Activated effector memory CD4-positive, alpha-beta T cell treated with Interleukin-2 at 50 U/mL for 16 hours (primary cell): ENCODE measurements at regions not wholly inside any gene's neighbourhood (a gene's known extent, or its start where the extent isn't known, plus 50 kb on each side); places are given as distances from the start of the nearest gene placed in this dataset.
"Not testable (repeated sequence)": the region's sequence is repeated elsewhere in the genome, so short reads cannot be mapped to it uniquely, and the experiment has no call there.

Experiments used
- DNase-seq: peaks from one replicate; pipeline ENCODE4 v3.0.0-alpha.2; 2020

DNA sequence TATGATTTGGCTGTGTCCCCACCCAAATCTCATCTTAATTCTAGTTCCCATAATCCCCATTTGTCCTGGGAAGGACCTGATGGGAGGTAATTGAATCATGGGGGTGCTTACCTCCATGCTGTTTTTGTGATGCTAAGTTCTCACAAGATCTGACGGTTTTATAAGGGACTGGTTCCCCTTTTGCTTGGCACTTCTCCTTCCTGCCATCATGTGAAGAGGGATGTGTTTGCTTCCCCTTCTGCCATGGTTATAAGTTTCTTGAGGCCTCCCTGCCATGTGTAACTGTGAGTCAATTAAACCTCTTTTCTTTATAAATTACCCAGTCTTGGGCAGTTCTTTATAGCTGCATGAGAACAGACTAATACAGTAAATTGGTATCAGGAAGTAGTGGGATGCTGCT is 114.1 kb downstream of the ZNF648 start:
- no peak for DNase-seq

DNA sequence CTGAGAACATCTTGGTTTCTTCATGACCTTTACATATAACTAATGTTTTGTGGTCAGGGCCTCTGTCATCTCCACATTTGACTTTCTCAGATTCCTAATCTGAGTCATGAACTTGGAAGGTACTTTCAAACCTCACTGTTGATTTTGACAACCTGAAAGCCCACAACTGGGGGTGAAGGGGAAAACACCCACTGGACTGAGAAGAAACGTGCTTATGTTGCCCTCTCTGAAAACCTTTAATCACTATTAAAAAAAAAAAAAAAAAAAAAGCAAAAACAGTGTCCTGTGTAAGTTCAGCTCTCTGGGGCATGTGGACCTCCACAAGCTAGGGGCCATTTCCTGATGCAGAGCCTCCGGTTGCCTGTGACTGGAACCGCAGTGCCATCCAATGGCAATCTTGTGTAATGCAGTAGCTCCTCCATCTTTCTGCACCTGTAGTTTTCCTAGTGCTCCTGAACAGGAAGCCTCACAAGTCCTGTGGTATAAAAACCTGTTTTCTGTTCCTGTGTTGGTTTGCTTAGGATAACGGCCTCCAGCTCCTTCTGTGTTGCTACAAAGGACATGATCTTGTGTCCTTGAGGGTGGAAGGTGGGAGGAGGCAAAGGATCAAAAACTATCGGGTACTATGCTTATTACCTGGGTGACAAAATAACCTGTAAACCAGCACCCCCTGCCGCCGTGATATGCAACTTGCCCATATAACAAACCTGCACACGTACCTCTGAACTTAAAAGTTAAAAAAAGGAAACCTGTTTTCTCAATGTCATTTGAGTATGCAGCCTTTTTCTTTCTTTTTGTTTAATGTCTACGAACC is 124.5 kb downstream of the ZNF648 start:
- DNase-seq, result peak; percentile 12

DNA sequence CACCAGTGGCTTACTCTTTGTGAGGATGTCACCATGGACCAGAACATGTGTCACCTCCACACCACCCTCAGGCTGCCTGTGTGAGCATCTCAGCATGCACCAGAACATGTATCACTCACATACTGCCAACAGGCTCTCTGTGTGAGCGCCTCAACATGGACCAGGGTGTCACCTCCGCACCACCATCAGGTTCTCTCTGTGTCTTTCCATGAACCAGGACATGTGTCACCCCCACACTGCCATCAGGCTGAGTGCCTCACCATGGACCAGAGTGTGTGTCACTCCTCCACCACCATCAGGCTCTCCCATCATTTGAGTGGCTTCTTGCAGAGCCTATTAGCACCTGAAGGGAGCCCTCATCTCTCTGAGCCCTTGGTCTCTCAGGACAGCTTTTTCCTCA is 125.2 kb downstream of the ZNF648 start:
- DNase-seq, result no peak

DNA sequence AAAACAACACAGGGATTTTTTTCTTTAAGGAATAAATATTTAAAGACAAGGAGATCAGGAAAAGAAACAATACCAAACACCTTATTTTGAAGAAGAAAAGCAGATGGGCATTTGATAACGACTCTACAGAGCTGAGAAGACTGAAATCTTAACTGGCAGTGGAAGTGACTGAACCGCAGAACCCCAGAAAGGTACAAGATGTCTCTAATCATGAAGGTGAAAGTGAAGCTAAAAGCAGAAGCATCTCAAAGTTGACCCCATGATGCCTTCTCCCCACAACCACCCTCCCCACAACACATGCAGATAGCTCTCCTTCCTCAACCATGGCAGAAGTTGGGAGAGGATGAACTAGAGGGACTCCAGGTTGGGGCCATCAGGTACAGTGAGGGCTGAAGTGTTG is 129.6 kb downstream of the ZNF648 start:
- no peak for DNase-seq

DNA sequence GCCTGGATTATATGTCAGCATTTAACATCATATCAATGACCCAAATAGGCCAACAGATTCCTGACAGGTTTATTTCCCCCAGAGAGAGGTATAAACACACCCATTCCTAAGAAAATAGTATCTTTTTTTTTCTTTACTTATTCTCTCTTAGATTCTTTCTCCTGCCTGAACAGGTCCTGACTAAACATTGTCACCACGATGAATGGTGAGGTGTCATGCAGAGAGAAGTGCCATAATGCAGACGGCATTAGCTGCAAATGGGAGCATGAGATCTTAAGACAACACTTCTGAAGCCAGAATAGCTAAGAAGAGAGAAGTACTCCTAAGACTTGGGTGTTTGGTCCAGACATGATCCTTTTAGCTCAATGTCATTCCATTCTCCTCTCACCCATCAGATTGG is 131.3 kb downstream of the ZNF648 start:
- DNase-seq, result no peak

DNA sequence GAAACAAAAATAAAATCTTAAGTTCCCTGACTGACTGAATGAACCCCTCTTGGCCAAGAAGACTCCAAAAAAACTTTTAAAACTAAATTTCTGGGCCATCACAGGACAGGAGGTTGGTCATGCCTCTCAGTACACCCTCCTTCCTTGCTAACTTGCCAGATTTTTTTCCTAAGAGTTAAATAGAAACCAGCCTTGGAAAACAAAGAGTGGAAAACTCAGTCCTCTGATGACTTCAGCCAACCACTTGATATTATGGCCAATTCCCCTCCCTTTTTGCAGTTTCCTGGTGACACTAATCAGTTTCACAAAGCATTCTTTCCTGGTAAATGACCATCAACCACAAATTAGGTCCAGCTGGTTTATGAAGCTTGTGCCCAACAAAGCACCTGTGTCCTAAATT is 134.8 kb downstream of the ZNF648 start:
- no peak for DNase-seq

DNA sequence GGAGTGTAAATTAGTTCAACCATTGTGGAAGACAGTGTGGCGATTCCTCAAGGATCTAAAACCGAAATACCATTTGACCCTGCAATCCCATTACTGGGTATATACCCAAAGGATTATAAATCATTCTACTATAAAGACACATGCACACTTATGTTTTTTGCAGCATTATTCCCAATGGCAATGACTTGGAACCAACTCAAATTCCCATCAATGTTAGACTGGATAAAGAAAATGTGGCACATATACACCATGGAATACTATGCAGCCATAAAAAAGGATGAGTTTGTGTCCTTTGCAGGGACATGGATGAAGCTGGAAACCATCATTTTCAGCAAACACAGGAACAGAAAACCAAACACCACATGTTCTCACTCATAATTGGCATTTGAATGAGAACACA is 137.5 kb downstream of the ZNF648 start:
- not testable (repeated sequence) for DNase-seq

DNA sequence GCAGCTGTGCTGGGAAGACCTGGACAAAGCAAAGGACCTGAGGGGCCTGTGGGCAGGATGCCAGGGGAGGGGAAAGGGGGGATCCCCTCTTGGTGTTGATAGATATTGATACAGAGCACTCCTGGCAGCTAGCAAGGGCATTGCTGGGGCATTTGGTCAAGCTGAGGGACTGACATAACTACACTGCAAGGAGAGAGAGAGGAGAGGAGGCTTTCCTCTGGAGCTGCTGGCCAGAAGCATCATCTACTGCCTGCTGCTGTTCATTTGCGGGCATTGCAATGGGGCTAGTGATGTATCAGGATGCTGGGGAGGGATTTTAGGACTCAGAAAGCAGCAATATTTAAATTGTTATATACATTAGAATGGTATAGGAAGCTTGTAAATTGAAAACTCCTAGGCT is 142.0 kb downstream of the ZNF648 start:
- no peak for DNase-seq

DNA sequence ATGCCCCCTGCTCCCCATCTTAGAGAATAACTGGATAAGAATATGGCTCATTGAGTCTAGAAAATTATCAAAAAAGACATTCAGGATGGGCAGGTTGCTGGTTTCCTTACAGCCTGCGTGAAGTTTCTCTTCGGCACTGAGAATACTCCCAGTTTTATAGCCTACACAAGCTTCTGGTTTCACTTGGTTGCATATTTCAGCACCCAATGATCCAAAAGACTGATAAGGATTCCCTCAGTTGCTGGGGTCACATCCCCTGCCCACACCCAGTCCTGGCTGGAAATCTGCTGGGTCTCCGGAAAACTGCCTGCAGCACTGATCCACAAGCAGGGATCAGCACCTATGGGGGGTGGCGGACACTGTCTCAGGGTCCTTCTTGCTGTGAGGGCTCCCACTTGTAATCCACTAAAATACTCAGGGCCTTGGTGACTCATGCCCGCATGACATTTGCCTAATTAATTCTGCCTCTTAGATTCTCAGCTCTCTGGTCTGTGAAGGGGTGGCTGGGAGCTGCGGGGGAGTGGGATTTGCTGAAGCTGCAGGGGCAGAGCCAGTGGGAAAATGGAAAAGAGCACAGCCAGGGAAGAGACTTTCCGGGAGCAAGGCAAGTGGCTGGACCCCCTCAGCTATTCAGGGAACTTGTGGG is 142.5 kb downstream of the ZNF648 start:
- no peak for DNase-seq

DNA sequence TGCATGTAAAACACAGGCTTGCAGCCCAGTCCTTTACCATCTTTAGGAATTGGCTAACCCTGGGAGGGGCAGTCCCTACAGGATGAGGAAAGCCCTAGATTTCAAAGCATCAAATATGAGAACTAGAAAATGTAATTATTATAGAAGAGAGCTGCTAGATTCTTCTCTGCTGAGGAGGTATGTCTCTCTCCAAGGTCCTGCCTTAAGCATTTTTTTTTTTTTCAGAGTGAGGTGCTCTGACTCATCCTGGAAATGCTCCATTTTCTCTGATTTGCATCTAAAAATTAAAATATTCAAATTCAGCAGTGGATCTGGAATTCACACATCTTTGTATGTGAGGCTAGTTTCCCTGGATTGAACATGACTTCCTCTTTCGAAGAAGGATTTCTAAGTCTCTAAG is 149.8 kb downstream of the ZNF648 start:
- no peak for DNase-seq

DNA sequence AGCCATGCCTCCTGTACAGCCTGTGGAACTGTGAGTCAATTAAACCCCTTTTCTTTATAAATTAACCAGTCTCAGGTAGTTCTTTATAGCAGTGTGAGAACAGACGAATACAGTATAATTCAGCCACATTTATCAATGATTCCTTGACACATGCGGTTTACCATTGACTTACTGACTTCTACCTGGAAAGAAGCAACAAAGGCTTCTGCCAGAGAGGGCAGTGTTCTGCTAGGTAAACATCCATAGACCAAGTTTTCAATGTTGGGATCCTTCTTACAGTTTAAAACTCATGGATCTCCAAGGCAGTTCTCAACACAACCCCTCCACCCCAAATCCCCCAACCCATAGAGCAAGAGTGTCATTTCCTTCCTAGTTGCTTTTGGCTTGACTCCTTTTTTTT is 150.6 kb downstream of the ZNF648 start:
- DNase-seq, result no peak

DNA sequence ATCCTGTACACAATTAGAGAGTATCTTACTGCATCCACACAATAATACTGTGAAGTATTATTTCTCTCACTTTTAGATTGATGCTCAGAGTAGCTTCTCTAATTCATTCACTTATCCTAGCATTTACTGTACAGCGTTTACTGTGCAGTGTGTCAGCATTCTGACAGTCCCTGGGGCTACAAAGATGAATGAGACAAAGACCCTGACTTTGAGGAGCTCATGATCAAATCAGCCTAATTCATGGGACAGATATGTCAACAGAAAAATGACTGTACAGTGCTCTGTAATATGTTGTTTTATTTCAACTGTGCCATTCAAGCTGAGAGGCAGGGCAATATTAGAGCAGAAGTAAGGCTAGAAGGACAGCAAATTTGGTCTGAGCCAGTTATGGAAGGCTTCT is 152.5 kb downstream of the ZNF648 start:
- DNase-seq, result no peak

DNA sequence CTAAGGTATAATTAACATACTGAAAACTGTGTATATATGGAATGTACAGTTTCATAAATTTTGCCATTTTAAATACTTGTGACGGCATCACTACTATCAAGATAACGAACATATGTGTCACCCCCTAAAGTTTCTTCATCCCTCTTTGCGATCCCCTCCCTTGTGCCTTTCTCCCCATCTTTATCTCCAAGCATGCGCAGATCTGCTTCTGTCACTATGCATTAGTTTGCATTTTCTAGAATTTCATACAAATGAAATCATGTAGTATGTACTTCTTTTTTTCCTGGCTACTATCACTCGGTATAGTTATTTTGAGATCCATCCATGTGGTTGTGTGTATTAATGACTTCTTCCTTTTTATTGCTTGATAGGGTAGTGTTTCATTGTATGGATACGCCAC is 154.9 kb downstream of the ZNF648 start:
- DNase-seq, result no peak

DNA sequence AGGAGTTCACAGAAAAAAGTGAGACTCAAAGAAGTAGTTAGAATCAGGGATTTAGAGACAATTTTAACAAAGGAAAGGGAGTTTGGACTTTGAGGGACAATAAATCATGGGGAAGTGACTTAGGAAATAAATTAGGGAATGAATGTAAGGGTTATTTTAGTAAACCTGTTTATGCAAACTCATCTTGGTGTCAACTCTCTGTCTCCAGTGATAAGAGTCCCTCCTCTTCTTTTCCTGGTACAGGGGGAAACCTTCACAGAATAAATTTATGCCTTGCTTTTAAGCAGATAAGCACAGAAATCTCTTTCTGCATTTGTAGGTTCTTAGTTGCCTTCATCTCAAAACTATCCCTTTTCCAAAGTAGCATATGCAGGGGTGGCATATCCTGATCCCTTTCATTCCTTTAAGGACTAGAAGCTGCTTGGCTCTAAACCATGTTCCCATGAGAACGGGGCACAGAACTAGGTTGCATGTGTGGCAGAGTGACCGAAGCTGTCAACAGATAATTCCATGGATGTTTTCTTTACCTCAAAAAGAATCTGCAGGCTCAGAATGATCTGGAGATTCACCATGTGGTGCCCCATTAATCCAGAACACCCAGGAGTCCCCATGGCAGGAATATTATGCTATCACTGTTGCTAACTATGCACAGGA is 155.4 kb downstream of the ZNF648 start:
- no peak for DNase-seq

DNA sequence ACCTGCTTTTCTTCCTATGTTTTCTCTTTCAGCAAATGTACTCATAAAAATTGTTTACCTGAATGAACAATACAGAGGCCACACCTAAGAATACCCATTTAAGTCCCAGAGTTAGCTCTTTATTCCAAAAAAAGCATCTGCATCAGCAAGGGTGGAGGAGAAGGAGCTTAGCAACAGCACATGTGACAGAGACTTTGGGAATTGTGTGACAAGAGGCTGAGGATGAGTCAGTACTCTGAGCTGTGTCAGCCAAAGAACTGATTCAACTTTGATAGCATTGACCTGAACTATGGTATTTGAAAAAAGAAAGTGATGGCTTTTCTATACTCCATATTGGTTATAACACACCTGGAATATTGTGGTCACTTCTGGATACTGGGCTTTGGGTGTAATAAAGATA is 162.7 kb downstream of the ZNF648 start:
- no peak for DNase-seq

DNA sequence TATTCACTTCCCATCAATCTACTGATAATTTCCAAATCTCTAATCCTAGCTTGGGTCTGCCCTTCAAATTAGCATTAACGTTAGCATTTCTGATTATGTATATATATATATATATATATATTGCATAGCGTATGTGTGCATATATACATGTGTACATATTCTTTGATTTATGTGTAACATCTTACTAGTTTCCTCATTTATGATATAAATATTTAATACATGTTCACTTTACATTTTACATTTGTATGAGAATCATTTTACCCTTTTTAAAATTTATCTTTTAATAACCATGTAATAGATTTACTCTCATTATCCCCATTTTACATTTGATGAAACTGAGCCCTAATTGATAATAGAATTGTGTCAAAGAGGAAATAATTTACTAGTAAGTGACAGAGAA is 164.7 kb downstream of the ZNF648 start:
- DNase-seq, result no peak

DNA sequence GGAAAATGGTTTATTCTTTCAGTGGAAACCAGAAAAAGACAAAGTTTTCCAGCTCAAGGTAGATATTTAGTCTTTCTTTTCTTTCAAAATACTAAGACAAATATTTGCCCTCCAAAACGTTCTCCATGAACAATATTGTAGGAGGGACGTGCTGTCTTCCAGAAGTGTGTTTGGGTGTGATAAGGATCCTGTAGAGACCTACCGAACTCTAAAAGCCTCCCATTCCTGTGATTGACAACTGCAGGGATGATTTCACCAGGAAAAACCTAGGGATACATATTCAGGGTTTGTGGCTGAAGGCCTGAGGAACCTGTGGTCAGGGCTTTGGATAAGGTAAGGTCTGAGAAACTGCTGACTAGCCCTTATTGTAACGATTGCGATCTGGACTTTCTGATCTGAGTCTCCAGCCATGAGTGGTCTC is 167.1 kb downstream of the ZNF648 start:
- DNase-seq, result no peak

DNA sequence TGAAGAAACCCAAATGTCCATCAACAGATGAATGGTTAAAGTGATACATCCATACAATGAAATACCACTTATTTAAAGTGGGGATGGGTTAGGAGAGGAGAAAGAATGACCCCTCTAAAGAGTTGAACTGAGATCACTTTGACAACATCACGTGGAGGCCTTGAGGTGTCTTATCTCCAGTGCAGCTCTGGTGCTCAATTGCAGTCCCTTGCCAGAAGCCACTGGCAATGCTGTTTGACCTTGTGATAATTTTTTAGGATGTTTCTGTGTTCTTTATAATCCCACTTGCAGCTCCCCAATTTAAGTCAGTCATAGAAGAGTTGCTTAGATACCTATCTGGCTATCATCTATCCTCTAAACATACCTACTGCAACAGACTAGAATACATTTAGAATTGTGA is 167.6 kb downstream of the ZNF648 start:
- no peak for DNase-seq

DNA sequence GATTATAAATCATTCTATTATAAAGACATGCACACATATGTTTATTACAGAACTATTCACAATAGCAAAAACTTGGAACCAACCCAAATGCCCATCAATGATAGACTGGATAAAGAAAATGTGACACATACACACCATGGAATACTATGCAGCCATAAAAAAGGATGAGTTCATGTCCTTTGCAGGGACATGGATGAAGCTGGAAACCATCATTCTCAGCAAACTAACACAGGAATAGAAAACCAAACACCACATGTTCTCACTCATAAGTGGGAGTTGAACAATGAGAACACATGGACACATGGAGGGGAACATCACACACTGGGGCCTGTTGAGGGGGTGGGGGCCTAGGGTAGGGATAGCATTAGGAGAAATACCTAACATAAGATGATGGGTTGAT is 168.4 kb downstream of the ZNF648 start:
- DNase-seq, result not testable (repeated sequence)

DNA sequence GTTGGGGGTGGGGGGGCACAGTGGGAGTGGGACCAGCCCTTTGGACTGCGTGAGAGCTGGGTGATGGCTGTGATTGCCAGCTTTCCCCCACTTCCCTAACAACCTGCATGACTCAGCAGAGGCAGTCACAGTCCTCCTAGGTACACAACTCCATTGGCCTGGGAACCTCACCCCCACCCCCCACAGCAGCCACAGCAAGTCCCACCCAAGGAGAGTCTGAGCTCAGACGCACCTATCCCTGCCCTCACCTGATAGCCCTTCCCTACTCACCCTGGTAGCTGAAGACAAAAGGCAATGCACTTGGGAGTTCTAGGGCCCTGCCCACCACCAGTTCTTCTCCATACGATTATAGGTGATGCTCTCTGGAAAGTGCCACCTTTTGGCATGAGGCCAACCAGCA is 188.9 kb downstream of the ZNF648 start:
- DNase-seq, result no peak

DNA sequence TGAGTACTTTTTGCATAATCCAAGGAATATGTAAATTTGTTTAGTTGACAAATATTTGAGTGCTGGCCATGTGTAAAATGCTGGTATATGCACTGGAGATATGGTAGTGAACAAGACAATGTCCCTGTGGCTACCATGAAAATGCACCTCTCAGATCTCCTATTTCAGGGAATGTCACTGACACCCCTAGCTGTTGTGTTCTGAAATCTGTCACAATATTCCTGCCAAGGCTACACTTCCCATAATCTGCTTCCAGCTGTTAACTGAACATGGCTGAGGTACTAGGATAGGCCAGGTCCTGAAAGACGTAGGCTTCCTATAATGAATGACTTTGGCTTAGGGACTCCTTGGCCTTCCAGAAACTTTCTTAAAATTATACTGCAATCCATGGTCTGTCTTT is 197.8 kb downstream of the ZNF648 start:
- no peak for DNase-seq

DNA sequence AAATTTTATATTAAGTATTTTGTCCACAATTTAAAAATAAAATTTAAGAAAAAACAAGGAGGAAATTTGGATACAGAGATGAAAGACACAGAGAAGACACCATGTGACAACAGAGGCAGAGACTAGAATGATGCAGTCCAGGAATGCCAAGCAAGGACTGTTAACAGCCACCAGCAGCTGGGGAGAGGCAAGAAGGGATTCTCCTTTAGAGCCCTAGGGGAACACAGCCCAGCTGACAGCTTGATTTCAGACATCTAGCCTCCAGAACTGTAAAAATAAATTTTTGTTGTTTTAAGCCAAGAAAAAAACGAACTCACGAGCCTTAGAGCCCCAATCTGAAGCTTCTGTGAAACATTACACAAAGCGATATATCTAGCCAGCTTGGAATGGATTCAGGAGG is 198.5 kb downstream of the ZNF648 start:
- DNase-seq, result no peak

DNA sequence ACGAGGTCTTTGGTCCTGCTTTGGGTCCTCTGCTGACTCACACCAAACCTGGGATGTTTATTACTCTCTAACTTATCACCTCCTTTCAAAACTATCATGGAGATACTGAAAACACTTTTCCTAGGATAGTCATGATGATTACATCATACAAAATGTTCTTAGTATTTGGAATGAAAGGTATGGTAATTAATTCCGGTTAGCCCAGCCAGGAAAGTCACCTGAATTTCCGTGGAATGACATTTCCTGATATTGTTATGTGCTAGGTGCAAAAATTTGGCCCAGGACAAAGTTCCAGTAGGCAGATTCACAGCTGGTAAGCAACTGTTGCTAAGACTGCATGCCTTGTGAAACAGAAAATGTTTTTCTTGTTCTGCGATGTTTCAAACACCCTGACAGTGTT is 203.4 kb downstream of the ZNF648 start:
- DNase-seq, result no peak
